SK-N-SH (cell line): ENCODE measurements at regions not wholly inside any gene's neighbourhood (a gene's known extent, or its start where the extent isn't known, plus 50 kb on each side); places are given as distances from the start of the nearest gene placed in this dataset.

Experiments
- EP300 ChIP-seq, 2 experiments: IDR thresholded peaks; 2 replicates each; pipeline versions ENCODE4 v1.4.0 to v1.6.1; 2012; ENCODE audit warnings: borderline replicate concordance in 1 of 2, low read depth in 1 of 2, low read length in 1 of 2
- JUND ChIP-seq: IDR thresholded peaks from 2 replicates; pipeline ENCODE4 v1.4.0; 2012
- MXI1 ChIP-seq: IDR thresholded peaks from 2 replicates; pipeline ENCODE4 v1.6.1; 2012; ENCODE audit warnings: mild to moderate bottlenecking, low read depth, low read length, improper control_type of control experiment
- POLR2AphosphoS5 ChIP-seq: IDR thresholded peaks from 2 replicates; pipeline ENCODE4 v1.6.1; 2012; ENCODE audit warnings: low read depth, low read length
- SIN3A ChIP-seq: IDR thresholded peaks from 2 replicates; pipeline ENCODE4 v1.6.1; 2012; ENCODE audit warnings: low read depth, mild to moderate bottlenecking, low read length, moderate library complexity, borderline replicate concordance
- TAF1 ChIP-seq: IDR thresholded peaks from 2 replicates; pipeline ENCODE4 v1.6.1; 2012; ENCODE audit warnings: low read depth, mild to moderate bottlenecking, low read length, moderate library complexity, borderline replicate concordance
- YY1 ChIP-seq: IDR thresholded peaks from 2 replicates; pipeline ENCODE4 v1.4.0; 2012; ENCODE audit warnings: low read depth, mild to moderate bottlenecking
- TF ChIP-seq, protein P1 (sequence below): IDR thresholded peaks from 2 replicates; pipeline ENCODE4 v1.4.0; 2012; ENCODE audit warnings: low read depth, borderline replicate concordance
- TF ChIP-seq, protein P2 (sequence below): fragments of 200-600 bp; sonication (generic); IDR thresholded peaks from 2 replicates; pipeline ENCODE4 v1.6.1; 2017; ENCODE audit warnings: antibody characterized with exemption, mild to moderate bottlenecking, moderate library complexity
- TF ChIP-seq, protein P3 (sequence below): IDR thresholded peaks from 2 replicates; pipeline ENCODE4 v1.6.1; 2012; ENCODE audit warnings: mild to moderate bottlenecking, low read depth, low read length, moderate library complexity
- TF ChIP-seq, protein P4 (sequence below): fragments of 150-350 bp; IDR thresholded peaks from 2 replicates; pipeline ENCODE4 v1.6.1; 2016; ENCODE audit warnings: mild to moderate bottlenecking, low read depth, low read length

DNA sequence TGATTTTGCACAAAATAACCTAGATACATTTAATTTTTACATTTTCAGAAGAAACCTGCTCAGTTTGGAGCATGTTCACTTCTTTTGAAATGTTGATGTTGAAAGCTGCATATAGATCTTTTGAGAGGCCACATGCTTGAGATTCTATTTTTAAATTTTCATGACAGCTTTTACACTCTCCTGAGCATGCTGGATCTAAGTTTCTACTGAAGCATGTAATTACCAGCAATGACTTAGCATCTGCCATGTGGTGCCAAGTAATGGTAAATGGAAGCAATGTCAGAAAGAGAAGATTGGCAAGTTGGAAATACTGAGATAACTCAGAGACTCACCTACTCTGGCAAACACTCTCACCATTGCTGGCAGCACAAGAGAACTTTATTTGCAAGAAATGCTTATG, 310.6 kb downstream of the NSUN3 start:
- TF ChIP-seq, protein P1, sequence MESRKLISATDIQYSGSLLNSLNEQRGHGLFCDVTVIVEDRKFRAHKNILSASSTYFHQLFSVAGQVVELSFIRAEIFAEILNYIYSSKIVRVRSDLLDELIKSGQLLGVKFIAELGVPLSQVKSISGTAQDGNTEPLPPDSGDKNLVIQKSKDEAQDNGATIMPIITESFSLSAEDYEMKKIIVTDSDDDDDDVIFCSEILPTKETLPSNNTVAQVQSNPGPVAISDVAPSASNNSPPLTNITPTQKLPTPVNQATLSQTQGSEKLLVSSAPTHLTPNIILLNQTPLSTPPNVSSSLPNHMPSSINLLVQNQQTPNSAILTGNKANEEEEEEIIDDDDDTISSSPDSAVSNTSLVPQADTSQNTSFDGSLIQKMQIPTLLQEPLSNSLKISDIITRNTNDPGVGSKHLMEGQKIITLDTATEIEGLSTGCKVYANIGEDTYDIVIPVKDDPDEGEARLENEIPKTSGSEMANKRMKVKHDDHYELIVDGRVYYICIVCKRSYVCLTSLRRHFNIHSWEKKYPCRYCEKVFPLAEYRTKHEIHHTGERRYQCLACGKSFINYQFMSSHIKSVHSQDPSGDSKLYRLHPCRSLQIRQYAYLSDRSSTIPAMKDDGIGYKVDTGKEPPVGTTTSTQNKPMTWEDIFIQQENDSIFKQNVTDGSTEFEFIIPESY, result no peak
- TF ChIP-seq MXI1 (no peak), JUND (no peak), EP300 (IDR thresholded peaks at IDR 0.05; ENCODE audit: borderline replicate concordance in 1 of 2, low read depth in 1 of 2, low read length in 1 of 2) (no peak), TAF1 (no peak), SIN3A (no peak), YY1 (no peak), POLR2AphosphoS5 (no peak)
- TF ChIP-seq, protein P2, sequence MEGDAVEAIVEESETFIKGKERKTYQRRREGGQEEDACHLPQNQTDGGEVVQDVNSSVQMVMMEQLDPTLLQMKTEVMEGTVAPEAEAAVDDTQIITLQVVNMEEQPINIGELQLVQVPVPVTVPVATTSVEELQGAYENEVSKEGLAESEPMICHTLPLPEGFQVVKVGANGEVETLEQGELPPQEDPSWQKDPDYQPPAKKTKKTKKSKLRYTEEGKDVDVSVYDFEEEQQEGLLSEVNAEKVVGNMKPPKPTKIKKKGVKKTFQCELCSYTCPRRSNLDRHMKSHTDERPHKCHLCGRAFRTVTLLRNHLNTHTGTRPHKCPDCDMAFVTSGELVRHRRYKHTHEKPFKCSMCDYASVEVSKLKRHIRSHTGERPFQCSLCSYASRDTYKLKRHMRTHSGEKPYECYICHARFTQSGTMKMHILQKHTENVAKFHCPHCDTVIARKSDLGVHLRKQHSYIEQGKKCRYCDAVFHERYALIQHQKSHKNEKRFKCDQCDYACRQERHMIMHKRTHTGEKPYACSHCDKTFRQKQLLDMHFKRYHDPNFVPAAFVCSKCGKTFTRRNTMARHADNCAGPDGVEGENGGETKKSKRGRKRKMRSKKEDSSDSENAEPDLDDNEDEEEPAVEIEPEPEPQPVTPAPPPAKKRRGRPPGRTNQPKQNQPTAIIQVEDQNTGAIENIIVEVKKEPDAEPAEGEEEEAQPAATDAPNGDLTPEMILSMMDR, result no peak
- TF ChIP-seq, protein P3, sequence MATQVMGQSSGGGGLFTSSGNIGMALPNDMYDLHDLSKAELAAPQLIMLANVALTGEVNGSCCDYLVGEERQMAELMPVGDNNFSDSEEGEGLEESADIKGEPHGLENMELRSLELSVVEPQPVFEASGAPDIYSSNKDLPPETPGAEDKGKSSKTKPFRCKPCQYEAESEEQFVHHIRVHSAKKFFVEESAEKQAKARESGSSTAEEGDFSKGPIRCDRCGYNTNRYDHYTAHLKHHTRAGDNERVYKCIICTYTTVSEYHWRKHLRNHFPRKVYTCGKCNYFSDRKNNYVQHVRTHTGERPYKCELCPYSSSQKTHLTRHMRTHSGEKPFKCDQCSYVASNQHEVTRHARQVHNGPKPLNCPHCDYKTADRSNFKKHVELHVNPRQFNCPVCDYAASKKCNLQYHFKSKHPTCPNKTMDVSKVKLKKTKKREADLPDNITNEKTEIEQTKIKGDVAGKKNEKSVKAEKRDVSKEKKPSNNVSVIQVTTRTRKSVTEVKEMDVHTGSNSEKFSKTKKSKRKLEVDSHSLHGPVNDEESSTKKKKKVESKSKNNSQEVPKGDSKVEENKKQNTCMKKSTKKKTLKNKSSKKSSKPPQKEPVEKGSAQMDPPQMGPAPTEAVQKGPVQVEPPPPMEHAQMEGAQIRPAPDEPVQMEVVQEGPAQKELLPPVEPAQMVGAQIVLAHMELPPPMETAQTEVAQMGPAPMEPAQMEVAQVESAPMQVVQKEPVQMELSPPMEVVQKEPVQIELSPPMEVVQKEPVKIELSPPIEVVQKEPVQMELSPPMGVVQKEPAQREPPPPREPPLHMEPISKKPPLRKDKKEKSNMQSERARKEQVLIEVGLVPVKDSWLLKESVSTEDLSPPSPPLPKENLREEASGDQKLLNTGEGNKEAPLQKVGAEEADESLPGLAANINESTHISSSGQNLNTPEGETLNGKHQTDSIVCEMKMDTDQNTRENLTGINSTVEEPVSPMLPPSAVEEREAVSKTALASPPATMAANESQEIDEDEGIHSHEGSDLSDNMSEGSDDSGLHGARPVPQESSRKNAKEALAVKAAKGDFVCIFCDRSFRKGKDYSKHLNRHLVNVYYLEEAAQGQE, result no peak
- TF ChIP-seq, protein P4, sequence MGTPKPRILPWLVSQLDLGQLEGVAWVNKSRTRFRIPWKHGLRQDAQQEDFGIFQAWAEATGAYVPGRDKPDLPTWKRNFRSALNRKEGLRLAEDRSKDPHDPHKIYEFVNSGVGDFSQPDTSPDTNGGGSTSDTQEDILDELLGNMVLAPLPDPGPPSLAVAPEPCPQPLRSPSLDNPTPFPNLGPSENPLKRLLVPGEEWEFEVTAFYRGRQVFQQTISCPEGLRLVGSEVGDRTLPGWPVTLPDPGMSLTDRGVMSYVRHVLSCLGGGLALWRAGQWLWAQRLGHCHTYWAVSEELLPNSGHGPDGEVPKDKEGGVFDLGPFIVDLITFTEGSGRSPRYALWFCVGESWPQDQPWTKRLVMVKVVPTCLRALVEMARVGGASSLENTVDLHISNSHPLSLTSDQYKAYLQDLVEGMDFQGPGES, result no peak
